SHP77 treated with DMSO at 0.1 percent for 48 hours (cell line): ENCODE measurements at regions not wholly inside any gene's neighbourhood (a gene's known extent, or its start where the extent isn't known, plus 50 kb on each side); places are given as distances from the start of the nearest gene placed in this dataset.

Experiments
- DNase-seq: peaks from one replicate; lab custom pipeline; 2025; lab: John Stamatoyannopoulos, UW

DNA sequence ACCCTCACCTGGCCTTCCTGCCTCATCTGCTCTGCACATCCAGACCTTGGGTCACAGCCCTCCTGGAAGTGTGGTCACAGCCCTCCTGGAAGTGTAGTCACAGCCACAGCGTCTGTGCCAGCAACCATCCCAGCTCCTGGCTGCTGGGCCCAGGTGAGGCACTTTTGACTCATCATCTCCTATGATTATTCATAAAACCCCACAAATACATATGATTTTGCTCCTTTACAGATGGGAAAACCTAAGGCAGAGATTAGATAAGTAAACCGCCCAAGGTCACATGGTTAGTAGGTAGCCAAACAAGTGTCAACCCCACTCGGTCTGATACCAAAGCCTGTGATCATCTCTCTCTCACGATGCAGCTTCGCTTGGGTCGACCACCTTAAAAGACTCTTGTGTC is 94.3 kb downstream of the PRLHR start:
- no peak for DNase-seq

DNA sequence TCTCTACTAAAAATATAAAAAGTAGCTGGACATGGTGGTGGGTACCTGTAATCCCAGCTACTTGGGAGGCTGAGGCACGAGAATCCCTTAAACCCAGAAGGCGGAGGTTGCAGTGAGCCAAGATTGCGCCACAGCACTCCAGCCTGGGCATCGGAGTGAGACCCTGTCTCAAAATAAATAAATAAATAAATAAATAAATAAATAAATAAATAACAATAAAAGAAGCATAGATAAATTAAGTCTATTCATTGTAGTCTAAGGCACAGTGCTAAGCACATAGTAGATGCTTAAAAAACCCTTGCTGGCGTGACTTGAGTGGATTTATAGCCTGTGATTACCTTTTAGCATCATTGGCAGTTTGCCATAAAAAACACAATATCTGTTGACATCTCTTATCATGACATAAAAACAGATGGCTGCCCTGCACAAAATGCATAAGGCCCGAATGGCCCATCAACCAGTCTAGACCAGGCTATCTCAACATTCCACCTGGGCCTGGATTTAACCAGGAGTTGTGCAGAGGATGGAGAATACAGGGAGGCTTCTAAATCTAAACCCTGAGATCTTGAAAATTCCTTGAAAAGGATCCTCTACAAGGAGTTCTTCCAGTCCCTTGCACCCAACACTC is 94.9 kb downstream of the PRLHR start:
- DNase-seq, result no peak

DNA sequence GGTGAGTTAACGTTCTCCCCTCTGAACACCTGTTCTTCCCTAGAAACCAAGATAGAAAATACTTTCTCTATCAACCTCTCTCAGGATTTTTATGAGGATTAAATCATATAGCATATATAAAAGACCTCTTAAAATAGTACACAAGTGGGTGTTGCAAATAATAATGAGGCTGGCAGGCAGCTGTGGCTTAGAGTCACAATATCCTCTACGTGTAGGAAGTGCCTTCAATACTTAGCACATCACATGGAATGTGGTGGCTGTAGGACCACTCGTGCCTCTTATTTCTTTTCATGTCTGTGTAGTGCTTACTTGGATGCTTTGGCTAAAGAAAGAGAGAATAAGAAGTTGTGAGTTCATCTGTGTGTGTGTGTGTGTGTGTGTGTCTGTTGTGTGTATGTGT is 96.3 kb downstream of the PRLHR start:
- DNase-seq, result no peak

DNA sequence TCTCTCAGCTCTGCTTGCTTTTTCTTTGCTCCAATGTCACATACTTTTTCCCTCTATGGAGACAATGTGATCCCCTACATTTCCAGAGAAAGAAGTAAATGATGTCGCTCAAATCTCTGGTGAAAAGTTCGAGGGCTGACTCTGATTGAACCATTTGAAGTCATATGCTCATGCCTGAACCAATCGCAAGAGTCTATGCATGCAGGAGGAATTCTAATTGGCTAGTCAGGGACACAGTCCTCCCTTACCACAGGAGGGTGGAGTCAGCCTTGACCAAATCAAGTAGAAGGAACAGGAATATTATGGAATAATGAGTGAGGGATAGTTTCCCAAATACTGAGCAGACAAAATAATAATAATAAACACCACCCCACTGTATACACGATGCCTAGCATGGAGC is 96.8 kb downstream of the PRLHR start:
- DNase-seq, result no peak

DNA sequence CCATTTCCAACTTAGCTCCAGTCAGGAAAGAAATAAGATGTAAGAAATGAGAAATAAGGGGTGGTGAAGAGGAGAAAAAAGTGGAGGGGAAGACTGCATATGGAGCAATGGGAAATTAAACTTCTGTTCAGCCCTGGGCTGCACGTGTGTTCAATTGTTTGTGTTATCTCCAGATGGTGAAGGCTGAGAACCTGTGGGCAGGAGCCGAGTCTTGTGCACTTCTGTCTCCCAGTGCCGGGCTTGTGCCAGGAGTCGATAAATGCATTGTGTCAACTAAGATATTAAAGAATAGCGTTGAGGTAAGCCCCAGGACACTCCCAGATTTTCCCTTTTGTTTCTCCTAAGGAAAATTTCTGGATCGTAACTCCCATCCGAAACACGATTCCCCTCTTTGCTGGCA is 98.2 kb downstream of the PRLHR start:
- DNase-seq, result no peak

DNA sequence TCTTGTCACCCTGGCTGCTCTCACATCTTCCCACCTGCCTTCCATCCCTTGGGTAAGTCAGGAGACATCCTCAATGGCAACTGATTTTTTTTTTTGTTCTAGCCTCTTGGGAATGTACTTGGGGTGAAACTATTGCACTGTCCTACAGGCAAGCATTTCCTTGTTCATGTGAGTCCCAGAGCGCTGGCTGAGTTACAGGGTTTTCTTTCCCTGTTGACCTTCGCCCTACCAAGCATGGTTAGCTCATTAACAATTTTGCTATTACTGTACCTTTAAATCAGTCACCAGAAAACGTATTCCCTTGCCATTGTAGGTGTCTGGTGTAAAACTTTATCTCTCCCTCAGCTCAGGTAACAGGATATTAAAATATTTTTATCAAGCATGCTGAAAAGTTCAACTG is 98.9 kb downstream of the PRLHR start:
- DNase-seq, result no peak

DNA sequence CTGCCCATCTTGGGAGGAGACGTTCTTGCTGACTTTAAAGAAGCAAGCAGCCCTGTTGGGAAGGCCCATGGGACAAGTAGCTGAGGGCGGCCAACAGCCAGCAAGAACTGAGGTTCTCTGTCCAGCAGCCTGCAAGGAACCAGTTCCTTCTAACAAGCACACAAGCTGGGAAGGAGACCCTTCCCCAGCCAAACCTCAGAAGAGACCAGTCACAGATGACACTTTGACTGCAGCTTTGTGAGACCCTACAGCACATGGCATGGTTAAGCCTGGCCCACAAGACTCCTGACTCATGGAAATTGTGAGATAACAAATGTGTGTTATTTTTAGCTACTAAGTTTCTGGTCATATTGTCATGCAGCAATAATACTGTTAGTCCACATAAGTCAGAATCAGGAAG is 99.9 kb downstream of the PRLHR start:
- no peak for DNase-seq

DNA sequence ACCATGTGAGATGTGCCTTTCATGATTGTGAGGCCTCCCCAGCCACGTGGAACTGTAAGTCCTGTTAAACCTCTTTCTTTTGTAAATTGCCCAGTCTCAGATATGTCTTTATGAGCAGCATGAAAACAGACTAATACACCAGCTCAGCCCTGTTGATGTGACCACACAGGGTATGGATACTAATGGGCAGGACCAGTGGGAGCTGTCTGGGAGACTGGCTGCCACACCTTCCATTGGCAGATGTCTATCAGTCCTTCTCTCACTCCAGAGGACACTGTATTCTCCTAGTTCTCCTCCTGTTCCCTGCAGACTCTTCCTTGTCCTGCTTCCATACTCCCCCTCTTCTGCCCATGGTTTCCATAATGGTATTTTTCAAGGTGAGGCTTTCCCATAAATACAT is 104.4 kb downstream of the PRLHR start:
- DNase-seq, result no peak

DNA sequence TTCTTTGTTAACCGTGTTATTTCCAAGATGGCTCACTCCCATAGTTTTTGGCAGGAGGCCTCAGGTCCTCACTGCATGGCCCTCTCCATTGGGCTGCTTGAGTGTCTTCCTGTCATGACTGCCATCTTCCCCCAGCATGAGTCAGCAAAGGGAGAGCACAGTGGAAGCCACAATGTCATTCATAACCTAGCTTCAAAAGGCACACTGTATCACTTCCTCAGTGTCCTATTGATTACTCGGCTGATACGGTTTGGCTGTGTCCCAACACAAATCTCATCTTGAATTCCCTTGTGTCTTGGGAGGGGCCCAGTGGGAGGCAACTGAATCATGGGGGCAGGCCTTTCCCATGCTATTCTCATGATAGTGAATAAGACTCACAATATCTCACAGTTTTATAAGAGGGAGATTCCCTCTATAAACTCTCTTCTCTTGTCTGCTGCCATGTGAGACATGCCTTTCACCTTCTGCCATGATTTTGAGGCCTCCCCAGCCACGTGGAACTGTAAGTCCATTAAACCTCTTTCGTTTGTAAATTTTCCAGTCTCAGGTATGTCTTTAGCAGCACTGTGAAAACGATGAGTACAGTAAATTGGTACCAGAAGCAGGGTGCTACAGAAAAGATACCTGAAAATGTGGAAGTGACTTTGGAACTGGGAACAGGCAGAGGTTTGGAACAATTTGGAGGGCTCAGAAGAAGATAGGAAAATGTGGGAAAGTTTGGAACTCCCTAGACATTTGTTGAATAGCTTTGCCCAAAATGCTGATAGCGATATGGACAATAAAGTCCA is 106.5 kb downstream of the PRLHR start:
- DNase-seq, result no peak

DNA sequence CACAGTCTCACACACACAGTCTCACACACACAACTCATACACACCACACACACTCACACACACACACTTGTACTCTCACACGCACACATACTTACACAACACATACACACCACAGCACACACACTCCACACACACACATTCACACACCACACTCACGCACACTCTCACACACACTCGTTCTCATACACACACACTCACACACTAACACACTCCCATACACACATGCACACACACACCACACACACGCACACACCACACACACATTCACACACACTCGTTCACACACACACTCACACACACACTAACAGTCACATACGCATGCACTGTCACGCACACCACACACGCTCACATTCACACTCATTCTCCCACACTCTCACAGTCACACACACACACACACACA is 109.8 kb downstream of the PRLHR start:
- DNase-seq, result no peak

DNA sequence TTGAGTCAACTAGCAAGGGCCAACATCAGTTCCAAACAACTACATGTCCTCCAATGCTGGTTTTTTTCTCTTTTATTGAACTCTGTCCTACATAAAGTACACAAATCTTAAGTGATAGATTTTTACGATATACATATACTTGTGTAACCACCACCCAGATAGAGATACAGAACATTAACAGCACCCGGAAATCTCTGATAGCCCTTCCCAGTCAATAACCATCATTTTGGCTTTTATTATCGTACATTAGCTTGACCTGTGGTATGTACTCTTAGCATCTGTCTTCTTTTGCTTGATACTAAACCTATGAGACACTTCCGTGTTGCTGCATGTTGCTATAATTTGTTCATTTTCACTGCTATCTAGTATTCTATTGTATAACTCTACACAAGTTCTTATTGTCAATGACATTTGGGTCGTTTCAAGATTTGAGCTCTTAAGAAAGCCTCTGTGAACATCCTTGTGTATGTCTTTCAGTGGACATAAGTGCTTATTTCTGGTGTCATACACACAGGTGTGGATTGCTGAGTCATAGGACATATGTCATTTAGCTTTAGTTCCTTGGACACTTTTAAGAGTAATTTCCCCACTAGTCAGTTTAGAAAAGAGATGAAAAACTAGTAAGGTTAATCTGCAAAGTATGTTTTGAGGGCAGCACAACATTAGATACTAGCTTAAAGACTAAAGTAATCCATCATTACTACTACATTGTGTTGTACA is 111.1 kb downstream of the PRLHR start:
- DNase-seq, result no peak

DNA sequence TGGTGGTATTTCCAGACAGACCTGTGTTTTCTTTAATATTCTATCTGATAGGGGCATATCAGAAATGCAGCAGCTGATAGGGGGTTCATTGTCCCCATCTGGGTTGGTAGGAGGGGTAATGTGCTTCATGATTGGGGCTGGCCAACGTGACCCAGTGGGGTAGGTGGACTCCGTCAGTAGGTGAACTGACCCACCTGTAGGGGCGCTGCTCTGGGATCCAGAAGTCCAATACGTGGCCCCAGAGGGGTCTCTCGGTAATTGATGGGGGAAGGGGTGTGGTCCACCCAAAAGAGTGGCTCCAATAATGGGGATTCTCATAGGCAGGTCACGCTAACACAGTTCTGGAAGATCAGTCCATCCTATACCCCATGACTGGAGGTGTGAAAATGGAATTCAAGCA is 112.0 kb downstream of the PRLHR start:
- DNase-seq, result no peak

DNA sequence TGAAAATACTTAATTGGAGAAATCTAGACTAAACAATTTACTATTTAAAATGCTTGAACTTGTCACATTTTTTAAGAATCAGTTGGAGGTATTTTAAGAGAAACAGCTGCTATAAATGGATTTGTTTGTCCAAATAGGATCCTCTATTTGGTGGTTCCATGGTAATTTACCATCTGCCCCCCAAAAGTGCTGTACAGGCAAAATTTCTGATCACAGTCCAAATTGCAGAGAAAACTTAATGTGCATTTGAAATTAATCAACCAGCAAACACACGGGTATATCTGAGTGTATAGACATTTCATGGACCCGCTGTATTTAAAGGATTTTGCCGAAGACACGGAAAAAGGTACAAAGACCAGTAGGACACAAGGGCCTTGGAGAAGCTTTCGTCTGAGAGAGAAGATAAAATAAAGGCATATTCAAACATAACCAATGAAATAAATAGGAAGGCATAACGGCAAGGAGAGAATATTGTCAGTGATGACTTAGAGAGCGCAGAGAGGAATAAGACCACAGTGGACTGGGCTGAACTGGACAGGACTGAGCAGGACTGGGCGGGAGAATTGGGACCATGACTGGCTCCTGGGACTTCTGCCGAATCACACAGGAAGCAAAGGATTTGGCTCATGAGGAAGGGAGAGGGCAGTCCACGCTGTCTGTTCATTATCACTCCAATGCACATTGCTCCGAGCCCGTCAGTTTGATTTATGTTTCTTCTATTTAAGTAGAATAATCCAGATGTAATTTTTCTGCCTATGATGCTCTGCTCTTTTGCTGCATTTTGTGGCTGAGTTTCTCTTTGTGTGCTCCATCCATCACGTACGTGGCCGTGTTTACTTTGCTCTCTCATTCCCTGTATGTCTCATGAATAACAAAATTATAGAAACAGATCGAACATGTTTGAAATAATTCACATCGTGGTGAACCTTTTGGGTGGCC is 112.8 kb downstream of the PRLHR start:
- DNase-seq, result no peak

DNA sequence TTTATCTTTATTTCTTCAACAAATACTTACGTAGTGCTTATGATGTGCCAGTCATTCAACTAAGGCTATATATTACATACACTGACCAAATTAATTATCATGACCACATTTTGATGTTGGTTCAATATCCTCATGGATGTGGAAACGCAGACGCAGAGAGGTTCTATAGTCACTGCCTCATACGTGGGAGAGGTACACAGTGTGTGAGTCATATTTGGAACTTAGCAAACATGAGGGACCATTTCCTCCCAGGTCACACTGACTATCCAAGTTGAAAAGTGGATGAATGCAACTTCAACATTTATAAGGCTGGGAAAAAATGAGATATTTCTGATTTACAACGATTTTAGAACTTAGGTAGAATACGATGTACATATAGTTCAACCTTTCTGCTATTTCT is 113.6 kb downstream of the PRLHR start:
- no peak for DNase-seq

DNA sequence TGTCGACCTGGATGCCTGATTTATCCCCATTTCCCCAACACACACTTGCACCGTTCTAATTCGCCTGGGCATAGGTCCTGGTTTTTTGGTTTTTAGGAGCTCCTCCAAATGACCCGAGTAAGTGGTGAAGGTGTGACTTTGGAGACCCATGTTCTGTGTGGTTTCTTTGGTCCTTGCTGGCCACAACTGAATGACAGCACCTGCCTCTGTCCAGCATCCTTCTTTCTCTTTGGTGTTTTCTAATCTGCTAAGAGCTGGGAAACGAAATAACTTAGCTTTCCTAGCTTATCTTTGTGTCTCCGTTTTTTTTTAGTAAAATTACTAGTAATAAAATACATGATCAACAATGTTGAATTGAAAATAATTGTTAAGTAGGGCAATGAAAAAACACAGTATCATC is 120.2 kb downstream of the PRLHR start:
- DNase-seq, result no peak

DNA sequence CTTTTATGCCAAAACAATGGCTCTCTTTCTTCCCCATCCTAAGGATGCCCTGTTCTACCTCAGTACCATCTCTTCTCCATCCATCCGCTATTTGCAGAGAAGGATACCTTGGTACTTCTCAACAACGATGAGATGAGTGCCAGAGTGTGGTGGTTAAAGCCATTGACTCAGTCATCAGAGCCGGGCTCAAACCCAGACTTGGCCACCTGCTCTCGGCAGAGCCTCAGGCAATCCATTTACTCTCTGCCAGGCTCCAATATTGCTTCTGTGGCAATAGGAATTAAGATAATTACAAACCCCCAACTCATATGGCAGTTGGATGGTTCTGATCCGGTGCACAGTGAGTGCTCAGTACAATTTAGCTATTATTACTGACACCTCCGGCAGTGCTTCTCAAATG is 121.3 kb downstream of the PRLHR start:
- DNase-seq, result no peak

DNA sequence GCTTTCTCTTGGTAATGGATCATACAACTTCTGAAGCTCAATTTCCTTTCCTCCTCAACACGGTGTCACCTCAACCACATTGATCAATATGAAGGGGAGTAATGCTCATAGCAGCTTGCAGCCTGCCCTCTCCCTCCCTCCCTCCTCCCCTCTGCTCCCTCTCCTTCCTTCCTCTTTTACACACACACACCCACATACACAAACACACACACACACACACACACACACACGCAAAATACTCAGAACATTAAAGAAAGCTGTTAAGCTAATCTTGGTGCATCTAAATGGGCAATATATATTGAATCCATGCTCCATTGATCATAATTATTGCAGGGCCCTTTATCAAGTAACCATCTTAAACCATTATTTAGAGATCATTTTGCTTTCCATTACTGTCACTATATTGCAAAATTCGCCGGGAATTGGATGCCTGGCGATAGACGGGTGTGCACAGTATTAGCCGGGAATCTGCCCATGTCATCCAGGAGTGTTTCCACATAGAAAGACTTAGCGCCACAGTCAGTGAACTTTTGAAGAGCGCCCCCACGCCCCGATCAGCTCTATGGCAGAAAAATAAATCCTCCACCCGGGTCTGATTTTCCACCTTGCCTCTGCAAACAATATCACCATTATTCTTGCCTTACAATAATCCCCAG is 122.0 kb downstream of the PRLHR start:
- DNase-seq, result no peak

DNA sequence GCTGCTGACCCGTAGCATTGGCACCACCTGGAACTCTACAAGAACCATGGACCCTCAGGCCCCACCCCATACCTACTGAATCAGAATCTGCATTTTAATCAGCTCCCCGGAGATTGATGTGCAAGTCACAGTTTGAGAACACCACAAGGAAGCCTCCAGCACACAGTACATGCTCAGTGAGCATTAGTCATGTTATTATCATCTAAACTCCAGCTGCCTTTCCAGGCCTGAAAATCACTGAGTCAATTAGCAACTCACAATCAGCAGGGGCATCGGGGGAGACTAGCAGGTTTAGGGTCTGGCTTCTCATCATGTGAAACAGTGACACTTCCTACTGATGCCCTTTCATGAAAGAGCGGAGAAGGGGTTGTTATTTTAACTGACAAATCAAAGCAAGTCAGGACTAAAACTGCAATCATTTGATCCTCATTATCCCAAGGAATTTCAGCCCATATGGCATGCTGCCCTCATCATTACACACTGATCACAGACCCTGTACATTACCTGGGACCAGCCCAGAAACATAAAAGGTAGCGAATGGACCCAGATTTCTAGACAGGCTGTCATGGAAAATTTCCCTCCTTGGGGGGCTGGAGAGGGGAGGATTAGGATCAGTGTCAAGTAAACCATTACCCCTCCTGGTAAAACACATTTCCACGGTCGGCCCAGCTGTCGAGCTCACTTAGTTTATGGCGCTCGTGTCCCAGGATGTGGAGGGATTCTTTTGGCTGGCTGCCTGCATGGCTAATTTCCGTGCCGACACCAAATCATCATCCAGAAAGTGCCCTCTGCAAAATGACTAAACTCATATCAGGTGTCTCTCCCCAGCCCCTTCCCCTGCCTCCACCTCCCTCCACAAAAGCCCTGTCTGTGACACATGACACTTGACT is 122.8 kb downstream of the PRLHR start:
- no peak for DNase-seq

DNA sequence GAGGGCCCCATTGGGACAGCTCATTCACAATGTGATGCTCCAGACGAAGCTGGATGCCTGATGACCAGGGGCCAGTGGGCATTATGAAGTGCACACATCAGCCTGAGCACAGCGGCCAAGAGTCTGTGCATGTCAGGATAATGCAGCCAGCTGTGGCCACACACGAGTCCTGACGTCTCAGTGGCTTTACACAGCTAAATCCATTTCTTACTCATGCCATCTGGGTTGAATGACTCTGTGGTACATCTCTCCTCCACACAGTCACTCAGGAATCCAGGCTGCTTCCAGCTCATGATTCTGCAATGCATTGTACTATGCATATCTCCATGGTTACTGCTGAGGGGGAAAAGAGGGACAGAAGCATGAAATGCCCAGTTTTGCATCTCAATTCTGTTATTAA is 123.6 kb downstream of the PRLHR start:
- no peak for DNase-seq

DNA sequence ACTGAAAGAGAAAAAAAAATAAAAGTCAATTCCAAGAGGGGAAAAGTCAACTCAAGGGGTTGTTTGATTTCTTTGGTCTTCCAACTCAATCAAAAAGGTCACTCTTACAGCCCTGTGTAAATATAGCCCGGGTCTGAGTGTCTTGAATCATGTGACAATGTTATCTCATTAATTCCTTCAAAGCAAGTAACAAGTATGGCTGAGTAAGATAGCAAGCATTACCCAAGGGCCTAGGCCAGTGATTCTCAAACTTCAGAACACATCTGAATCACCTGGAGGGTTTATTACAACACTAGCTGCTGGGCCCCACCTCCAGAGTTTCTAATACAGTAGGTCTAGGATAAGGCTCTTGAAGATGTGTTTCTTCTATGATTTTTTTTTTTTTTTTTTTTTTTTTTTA is 125.0 kb downstream of the PRLHR start:
- DNase-seq, result no peak

DNA sequence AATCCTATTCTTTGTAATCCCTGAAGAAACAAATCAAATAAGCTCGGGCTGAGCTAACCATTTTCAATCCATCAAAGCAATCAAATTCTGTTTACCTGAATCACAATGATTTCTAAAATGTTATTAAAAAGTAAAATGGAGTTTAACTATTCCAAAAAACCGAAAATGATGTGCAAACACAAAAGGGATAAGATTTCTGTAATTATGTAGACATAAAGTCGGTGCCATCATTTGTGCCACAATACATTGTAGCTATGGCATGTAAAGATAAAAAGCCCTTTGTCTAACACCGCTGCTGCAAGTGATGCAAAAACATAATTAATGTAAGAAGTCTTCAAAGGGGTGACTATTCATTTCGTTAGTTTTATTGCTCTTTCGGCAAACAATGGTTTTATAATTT is 125.1 kb upstream of the FAM204A start:
- DNase-seq, result no peak
